RPMI8226 (cell line): ENCODE measurements at regions not wholly inside any gene's neighbourhood (a gene's known extent, or its start where the extent isn't known, plus 50 kb on each side); places are given as distances from the start of the nearest gene placed in this dataset.

ENCODE experiments used
- DNase-seq: peaks from one replicate; pipeline ENCODE4 v3.0.0-alpha.2; 2015

DNA sequence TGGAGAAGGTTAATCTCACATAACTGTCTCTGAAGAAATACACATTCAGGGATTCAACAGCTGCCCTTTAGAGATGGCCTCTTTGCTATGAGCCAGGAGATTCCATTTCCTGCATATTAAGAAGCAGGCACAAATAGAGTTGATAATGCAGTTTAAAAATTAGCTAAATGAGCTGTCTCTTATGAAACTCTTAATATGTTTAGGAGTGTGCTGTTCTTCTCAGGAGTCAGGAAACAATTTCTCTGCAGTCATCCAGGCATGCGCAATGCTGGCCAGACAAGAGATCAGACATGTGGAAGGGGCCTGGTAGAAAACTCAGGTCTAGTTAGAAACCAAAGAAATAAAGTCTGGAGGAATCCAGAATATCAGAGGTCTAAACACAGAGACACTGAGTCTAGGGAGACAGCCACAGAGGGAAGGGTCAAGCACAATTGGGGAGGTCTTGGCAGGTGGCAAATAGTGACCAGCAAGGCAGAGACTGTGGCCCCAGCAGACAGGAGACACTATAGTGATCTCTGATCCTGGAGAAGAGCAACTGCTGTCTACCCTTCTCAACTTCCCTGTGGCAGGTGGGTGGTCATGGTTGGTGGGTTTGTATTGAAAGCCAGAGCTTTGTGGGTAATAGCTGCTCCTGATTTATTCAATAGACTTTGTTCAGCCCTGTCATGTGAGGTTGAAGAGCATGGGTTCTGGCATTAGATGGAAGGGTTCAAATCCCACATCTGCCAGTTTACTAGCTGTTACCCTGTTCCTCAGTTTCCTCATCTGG, 185.8 kb upstream of the RMST start:
- DNase-seq: no peak

DNA sequence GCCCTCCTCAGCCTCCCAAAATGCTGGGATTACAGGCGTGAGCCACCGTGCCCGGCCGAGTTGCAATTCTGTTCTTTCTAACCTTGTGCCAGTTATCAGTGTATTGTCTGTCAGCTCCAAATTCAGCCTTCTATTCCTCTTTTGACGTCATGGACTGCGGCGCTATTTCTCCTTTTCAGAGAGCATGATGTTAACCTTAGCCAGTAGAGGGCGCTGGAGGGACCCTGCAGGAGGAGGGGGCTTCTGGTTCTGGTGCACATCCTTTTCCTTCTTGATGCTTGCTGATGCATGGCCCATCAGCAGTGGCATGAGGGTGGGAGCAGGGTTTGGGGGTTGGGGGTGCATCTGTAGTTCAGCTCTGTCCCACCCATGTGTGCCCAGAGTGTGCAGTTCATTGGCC, 179.3 kb upstream of the RMST start:
- no peak for DNase-seq

DNA sequence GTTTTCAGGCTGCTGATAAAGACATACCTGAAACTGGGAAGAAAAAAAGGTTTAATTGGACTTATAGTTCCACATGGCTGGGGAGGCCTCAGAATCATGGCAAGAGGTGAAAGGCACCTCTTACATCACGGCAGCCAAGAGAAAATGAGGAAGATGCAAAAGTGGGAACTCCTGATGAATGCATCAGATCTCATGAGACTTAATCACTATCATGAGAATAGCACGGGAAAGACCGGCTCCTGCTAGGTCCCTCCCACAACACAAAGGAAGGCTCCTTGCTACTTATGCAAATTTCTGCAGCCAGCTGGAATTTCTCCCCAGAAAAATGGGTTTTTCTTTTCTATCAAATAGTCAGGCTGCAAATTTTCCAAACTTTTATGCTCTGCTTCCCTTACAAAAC, 174.1 kb upstream of the RMST start:
- DNase-seq: no peak

DNA sequence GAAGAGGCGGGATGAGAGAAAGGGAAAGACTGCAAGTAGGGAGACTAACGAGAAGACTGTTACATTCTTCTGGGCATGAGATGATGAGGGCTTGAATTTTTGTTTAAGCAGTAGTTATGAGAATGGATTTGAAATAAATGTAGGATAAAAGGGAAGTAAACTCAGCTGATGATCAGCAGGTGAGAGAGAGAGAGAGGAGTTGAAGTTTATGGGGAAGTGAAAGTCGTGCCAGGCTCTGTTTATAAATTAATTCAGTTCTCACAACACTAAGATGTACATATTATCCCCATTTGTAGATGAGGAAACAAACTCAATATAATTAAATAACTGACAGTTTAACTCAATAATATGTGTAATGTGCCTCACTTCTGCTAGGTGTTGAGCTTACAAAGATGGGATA, 170.0 kb upstream of the RMST start:
- DNase-seq: peak; percentile 28

DNA sequence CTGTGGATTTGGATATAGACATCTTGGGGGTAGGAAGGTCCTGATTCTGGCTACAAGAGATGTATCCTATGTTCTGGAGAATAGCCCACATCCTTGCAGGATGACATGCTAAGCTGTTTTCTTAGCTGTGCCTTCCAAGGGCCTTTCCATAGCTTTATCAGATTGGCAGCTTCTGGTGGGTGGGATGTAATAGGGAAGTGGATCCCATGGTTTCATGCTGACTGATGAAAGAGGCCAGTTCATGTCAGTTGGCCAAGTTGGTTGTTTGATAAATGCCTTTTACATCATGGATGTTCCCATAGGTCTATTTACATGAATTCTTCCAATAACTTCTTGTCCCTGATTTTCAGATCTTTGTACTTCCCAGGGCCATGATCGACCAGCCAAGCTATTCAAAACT, 169.1 kb upstream of the RMST start:
- no peak for DNase-seq

DNA sequence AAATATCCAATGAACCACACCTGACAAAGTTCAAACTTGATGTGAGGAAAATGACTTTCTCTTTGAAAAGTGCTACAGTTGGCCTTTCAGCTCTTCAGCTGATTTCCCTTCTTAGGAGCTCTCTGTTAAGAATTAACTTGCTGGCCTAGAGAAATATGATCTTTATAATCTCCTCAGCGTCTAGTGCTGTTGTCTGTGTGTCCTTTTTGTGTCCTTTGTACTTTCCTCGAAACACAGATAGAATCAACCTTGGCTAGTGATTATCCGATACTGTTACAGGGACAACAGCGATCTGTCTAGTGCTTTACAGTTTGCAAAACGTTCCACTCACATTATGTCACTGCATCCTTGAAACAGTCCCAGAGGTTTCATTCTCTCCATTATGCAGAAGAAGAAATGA, 162.8 kb upstream of the RMST start:
- no peak for DNase-seq

DNA sequence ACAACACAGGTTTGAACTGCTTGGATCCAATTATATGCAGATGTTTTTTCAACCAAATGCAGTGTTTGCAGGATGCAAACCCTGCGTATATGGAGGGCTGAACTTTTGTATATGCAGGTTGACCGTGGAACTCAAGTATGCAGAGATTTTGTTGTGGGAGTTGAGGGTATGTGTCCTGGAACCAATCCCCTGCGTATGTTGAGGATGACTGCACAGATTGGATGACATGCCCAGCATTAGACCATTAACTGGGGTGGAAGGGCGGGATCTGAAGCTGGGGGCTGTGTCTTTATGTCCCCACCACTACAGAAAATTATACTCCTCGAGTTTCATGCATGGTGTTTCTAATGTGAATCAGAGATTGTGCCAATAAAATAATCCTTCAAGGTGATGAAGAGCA, 162.2 kb upstream of the RMST start:
- DNase-seq: no peak

DNA sequence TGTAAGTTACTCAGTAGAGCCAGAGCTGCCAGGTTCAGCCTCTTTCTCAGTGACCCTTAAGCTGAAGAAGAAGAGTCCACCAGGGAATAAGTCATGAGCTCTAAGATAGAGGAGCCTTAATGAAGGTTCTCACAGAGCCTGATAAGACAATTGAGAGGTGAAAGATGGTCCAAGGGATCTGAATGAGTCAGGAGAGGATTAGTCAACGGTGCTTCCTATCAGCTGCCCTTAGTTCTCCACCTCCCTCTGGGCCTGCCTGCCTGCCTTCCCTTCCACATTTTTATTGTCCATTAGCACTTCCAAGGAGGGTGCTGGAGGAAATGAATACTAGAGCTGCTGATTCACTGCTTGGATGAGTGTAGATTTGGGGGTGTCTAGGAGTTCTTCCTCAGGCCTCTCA, 161.7 kb upstream of the RMST start:
- DNase-seq: no peak

DNA sequence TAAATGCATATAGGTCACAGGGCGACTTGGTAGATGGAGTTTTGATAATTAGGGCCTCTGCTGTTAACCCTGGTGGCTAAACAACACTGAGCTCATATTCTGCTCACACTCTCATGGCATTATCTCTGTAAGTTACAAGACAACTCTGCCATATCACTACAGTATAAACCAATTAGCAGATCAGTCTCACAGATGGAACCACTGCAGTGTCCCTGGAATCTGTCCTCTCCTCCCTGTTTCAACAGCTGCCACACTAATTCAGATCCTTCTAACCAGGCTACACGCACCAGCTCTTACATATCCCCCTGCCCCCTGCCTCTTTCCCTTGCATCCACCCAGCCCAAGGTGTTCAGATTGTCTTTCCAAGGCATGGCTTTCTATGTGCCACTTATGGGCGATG, 161.0 kb upstream of the RMST start:
- no peak for DNase-seq

DNA sequence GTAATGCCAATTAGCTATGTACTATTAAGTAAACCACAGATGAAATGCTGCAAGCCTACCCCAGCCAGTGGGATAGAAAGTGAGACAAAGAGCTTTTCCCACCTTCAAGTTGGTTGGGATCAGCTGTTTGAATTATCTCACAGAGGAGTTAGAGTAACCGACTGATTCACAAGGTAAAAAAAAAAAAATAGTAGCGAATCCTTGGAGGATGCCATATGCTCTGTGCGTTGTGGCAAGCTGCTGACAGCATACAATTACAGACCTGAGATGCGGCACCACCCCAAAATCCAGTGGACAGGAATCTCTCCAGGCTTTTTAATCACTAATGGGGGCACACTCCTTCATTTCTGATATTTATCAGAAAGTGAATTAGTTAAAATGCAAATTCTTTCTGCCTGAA, 157.0 kb upstream of the RMST start:
- no peak for DNase-seq

DNA sequence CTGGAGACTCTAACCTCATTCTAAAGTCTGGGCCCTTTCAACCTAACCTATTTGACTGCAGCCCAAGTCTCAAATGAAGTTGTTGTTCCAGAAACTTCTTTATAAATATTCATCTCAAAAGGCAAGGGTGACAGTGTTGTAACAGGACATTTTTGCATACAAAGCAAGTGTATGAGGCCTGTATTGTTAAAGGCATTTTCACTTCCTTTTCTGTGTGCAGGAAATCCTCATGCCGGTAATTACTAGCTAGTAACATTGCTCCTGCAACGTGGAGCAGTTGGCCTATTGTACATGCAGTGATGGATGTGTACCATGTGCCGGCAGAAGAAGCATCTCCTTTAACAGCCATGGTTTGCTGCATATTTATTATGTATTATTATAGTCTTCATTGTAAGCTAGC, 156.5 kb upstream of the RMST start:
- peak; percentile 39 for DNase-seq

DNA sequence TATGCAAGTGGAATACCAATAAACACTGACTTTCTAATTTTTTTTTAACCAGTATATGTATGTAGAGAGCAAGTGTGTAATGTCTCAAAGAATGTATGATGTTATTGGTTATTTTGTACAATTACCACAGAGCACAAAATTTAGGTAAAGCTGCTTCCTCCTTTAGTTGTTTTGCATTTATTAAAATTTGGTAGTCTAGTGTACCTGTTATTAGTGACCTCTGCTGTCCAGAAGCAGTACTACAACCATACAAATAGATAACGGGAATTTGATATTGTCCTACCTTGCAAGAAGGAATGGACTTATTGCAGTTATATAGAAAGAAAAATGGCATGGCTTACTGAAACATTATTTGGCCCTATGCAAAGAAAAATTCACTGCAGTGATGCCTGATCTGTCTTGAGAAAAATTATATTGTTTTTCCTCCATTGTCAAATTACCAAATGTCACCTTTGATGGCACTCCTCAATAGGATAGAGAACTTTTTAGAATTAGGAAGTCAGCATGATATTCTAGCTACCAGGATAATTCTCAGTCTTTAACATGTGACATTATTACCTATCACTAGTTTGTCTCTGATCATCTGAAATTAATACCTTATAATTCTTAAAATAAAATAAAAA, 153.9 kb upstream of the RMST start:
- peak; percentile 47 for DNase-seq

DNA sequence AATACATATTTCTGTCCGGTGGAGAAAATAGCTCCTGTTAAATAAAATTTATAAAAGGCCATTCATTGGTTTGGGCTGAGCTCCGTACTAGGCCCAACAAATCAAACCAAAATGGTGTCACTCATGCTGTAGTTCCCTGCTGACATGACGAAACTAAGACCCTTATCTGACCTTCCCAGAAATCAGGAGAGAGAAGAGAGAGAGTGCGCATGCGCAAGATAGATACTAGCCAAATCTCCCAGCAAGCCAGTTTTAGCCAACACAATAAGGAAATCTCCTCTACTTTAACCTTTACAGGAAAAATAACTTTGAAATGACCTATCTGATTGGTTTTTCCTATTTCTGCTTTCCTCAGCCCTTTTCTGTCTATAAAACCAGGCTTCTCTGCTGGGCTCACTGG, 152.7 kb upstream of the RMST start:
- no peak for DNase-seq

DNA sequence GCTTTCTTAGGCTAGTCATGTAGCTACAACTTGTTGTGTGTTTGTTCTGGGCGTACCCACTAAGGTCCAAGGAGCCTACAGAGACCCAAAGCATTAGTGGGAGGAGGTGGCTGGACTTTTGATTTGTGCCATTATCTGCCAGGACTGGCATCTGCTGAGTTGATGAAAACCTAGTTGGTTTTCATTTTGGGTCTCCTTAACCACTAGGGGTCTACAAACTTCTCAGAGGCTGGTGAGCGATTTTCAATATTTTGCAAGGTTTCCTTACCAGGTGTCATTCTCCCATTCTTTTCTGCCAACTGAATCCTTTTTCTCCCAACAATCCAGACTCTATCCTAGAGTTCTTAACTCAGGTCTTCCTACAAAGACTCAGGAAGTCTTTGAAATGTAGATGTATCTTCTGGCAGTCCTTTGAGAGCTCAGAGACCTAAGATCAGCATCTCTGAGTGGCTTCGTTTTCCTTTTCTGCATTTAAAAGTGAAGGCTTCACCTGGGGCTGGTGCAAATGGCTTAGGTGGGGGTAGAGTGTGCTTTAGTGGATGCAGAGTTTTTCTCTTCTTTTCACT, 150.0 kb upstream of the RMST start:
- no peak for DNase-seq

DNA sequence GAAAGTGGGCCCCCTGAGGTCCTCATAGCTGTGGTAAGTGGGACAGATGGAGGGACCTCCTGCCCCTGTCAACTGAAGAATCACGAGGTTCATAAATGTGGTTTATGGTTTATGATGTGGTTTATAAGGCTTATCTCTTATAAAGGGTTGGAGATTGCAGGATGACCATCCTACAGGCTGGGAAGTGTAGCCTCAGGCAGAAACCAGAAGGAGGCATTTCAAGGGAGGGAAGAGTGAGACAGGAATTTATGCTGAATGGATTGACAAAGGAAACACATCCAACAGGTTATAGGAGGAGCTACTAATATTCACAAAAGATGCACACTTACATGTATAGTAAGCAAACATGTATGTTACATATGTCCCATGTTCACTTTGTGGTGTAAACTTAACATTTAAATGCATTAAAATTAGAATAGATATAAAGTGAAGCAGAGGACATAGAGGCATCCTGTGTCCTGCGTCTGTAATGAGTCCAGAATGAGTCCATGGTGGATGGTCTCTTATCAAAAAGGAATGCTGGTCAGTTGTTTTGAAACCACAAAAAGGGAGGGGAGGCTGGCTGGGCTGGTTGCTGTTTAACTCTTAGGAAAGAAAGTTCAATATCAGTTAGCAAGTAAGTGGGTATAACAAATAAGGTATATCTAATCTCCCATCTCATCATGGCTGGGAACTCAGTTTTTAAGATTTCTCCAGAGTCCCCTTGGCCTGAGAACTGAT, 149.0 kb upstream of the RMST start:
- DNase-seq: no peak

DNA sequence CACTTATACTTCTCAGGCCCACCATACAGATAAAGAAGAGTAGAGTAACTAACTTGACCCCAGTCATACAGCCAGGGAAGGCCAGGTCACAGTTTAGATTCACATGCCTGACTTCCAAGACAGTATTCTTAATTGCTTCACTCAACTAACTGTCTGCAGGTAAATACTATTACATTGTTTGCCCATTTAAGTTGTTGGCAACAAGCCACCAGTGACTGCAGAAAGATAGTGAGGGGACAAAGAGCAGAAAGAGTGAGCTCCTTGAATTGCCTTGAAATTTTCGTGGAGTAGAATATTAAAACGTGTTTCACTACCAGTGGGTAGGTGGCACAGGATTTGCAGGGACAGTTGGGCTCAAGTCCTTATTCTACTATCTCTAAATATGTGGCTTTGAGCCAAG, 146.3 kb upstream of the RMST start:
- DNase-seq: no peak

DNA sequence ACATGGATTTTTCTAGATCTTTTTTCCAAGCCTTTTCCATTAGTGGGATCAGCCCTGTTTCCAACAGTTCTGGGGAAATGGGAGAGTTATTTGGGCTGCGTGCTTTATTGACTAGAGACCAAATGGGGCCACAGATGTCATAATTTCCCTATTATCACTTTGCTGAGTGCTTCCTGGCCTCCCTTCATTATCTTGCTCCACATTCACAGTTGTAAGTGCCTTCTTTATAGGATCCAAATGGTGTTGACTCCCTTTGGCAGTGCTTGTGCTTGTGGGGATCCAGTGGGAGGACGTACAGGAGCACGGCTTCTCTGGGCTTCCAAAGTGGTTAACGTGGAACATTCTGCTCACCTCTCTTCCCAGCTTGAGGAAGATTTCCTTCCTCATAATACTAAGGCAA, 141.0 kb upstream of the RMST start:
- DNase-seq: no peak

DNA sequence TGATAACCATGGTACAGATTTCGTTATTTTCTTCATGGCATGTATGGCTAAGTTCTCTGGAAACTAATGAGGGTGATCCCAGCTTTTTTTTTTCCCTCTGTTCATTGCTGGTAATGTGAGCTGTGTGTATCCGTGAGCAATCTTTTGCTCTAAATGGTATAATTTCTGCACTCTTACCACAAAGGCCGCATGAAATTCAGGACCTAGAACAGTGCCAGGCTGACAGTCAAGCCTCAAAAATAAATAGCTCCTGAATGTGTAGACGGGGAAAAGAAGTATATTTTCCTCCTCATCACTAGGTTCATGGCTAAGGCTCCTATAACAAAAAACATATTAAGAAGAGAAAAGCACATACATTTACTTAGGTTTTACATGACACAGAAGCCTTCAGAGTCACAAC, 140.2 kb upstream of the RMST start:
- DNase-seq: no peak

DNA sequence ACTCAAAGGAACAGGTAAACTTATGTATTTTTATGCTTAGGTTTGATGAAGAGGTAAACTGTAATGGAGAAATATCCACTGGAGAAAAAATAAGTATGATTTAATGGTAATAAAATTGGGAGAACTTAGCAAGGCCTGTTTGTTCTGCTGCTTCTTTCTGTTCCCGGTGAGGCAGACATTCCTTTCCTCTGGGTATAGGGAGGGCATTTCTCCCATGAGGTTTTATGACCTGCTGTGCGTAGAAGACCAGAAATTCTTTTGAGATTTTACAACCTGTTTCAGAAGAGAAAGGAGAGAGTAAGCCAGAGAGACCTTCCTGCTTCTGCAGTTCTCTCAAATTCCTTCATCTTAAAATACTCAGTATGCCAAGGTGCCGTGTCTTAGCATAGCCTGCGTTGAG, 139.4 kb upstream of the RMST start:
- DNase-seq: no peak

DNA sequence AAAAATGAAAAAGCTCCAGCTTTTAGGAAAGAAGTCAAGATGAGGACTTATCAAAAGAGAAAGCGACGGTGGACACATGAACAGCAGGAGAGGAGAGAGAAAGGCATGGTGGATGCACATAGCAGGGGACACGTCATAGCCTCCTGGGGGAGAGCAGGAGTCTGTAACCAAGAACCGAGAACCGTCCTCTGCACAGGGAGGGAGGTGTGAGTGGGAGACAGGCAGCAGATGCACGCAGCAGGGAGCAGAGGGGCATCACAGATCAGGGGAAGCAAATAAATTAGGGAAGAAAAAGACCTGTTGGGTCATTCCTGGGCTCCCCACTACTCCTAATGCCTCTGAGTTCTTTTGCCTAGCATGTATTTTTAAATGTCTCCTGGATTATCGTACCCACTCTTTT, 138.1 kb upstream of the RMST start:
- DNase-seq: no peak

DNA sequence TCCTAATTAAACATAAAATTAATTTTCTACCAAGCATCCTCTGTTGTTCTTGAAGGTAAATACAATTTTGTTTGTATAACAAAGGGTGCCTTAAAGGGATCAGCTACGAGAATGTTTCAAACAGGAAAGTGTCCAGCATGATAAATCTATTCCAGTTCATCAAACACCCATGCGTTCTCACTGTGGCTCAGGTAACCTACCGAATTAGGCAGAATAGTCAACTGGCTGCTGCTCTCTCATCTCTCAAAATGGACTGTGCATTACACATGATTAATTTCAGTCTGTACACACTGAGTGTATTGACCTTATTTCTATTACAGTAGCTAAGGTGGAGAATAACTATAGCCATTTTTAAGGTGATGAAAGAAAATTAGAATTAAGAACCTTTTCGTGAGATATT, 127.5 kb upstream of the RMST start:
- DNase-seq: no peak

DNA sequence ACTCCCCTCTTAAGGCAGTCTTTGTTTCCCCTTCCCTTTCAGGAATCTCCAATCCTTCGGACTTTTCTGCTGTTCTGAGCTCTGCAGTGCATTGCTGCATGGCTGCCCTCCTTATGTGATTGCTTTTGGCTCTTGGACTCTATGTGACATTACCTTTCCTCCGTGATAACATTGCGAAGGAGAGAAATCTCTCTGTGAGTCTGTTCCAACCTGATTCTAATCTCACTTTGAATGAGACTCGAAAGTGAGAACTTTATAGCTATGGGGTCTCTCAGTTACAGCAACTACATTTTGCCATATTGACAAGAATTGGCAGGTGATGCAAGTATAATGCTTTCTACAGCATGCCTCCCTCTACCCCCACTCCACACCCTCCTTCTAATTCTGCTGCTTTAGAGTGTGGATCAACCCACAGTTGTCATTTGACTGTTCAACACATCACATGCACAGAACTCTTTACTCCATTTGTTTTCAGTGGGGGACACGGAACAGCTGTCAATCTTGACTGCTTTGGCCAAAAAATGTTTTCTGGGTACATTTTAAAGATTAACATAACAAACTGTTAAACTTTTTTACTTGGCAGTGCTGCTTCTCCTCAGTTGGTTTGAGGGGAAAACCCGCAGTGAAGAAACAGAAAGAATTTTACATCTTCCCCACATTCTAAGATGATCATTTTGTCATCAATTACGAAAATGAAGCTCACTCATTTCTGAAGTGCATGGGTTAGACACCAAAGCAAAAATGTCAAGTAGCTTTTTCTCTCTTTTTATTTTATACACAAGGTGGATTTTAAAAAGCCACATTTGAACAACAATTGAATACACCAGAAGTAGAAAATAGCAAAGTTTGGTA, 125.5 kb upstream of the RMST start:
- DNase-seq: no peak

DNA sequence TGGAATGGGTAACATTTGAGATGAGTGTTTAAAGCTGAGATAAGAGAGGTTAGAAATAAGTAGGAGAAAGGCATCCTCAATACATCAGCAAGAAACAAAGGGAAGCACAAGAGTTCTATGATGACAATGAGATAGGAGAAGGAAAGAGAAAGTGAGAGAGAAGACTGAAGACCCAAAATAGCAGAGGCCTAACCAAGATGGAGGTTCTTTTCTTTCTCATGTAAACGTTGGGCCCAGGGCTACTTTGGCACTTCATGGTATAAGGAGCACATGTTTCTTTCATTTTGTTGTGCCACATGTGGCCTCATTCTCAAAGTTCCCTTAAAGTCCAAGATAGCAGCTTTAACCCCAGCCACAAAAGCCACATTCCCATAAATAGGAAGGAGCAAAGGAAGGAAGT, 120.5 kb upstream of the RMST start:
- DNase-seq: no peak
